Right ventricle myocardium inferior (tissue), 1 donor: ENCODE measurements at regions not wholly inside any gene's neighbourhood (a gene's known extent, or its start where the extent isn't known, plus 50 kb on each side); places are given as distances from the start of the nearest gene placed in this dataset.

ENCODE experiments used
- ATAC-seq: fragments of 200-7000 bp; cut with Tn5 transposase; one replicate; pipeline ENCODE4 v1.9.1; 2020; ENCODE audit warnings: mild to moderate bottlenecking, moderate library complexity
- DNase-seq: peaks from one replicate; pipeline ENCODE4 v3.0.0; 2021; ENCODE audit errors: missing footprints
- intact Hi-C: fragments of 100-400 bp; cut with DNase I; formaldehyde crosslinking; loops from one replicate; pipeline ENCODE4 v1.11.0; 2022
- donor health status: DM: no; HTN: yes; CAD: no; lungs with severe emphysema.

GRCh38 chr5:22958462-22959262 lies 105.5 kb upstream of the CDH12 start:
- ATAC-seq (no peak), DNase-seq (no peak)
- intact Hi-C loops: no loop called here

- no peak for DNase-seq
- intact Hi-C loops: no loop called here
- no peak for ATAC-seq
These were observed 94.8 kb upstream of the CDH12 start for GRCh38 chr5:22947921-22948320.

- no peak for ATAC-seq
- intact Hi-C loops: no loop called here
These were observed 85.2 kb upstream of the CDH12 start for GRCh38 chr5:22938362-22938761.

GRCh38 chr5:22928821-22929482 lies 75.8 kb upstream of the CDH12 start:
- intact Hi-C loops: no loop called here
- ATAC-seq: no peak
- no peak for DNase-seq

More at GRCh38 chr5:22938362-22938761, 85.2 kb upstream of the CDH12 start:
- DNase-seq: no peak

- intact Hi-C loops: no loop called here
- DNase-seq (no peak), ATAC-seq (no peak)
These were observed 73.4 kb upstream of the CDH12 start for GRCh38 chr5:22926574-22926973.

GRCh38 chr5:22918511-22918910 lies 65.4 kb upstream of the CDH12 start:
- DNase-seq: no peak
- intact Hi-C loops: no loop called here
- no peak for ATAC-seq

- DNase-seq: no peak
- no peak for ATAC-seq
- intact Hi-C loops: no loop called here
These were observed 63.2 kb upstream of the CDH12 start for GRCh38 chr5:22916393-22916792.

GRCh38 chr5:22911019-22911418 lies 57.9 kb upstream of the CDH12 start:
- DNase-seq: no peak
- intact Hi-C loops: no loop called here
- ATAC-seq: no peak

GRCh38 chr5:22910523-22910922 lies 57.4 kb upstream of the CDH12 start:
- ATAC-seq (no peak), DNase-seq (no peak)
- intact Hi-C loops: no loop called here

GRCh38 chr5:22908586-22908985 lies 55.4 kb upstream of the CDH12 start:
- DNase-seq (no peak), ATAC-seq (no peak)
- intact Hi-C loops: no loop called here

GRCh38 chr5:22908129-22908528 lies 55.0 kb upstream of the CDH12 start:
- DNase-seq: no peak
- no peak for ATAC-seq
- intact Hi-C loops: no loop called here
